ENCODE measurements at regions not wholly inside any gene's neighbourhood (a gene's known extent, or its start where the extent isn't known, plus 50 kb on each side); places are given as distances from the start of the nearest gene placed in this dataset.

- Mint-ChIP-seq H3K4me1 (no peaks in the 10 kb centered on the region), H3K36me3 (no peaks in the 10 kb centered on the region), H3K27me3 (ENCODE audit: low read depth in 3 of 3) (no peaks in the 10 kb centered on the region), H3K27ac (no peak overlapping the region), H3K9me3 (peaks cover 0 to 2% (median 0%) of the 10 kb centered on the region in 7 donors), H3K4me3 (no peak overlapping the region)
- Histone ChIP-seq H3K9ac (ENCODE audit: insufficient read depth, low read length, poor library complexity, severe bottlenecking) (no peak overlapping the region), H3K79me2 (ENCODE audit: insufficient read depth, low read length) (no peaks in the 10 kb centered on the region), H3K9me3 (replicated peaks in 1 of 2; ENCODE audit: control insufficient read depth in 1 of 2, insufficient read depth in 1 of 2, low read length in 2 of 2) (peaks cover 2 to 3% of the 10 kb centered on the region in 2 donors), H3K4me3 (replicated peaks in 1 of 3; ENCODE audit: low read depth in 2 of 3, low read length in 3 of 3) (no peak overlapping the region), H3K27ac (ENCODE audit: low read depth in 1 of 2, low read length in 2 of 2) (no peak overlapping the region), H3K4me1 (ENCODE audit: control insufficient read depth in 1 of 2, insufficient read depth in 2 of 2, low read length in 2 of 2) (no peaks in the 10 kb centered on the region), H4K20me1 (ENCODE audit: insufficient read depth, low read length) (no peaks in the 10 kb centered on the region), H3K36me3 (replicated peaks in 1 of 2; ENCODE audit: control insufficient read depth in 1 of 2, insufficient read depth in 2 of 2, low read length in 2 of 2) (no peaks in the 10 kb centered on the region), H3K4me2 (replicated peaks; ENCODE audit: extremely low read depth, low read length, poor library complexity, severe bottlenecking) (no peak overlapping the region), H3K27me3 (ENCODE audit: control insufficient read depth in 2 of 2, insufficient read depth in 2 of 2, low read length in 2 of 2) (no peaks in the 10 kb centered on the region), H2AFZ (ENCODE audit: insufficient read depth, low read depth, low read length, poor library complexity, severe bottlenecking) (no peak overlapping the region)
- intact Hi-C loops (cut with micrococcal nuclease) = no loop called here
- DNase-seq = no peak
- no peak for TF ChIP-seq CTCF (IDR thresholded peaks at IDR 0.05)
- no CpG with 5 or more reads among the region's 3 CpGs for WGBS (ENCODE audit: insufficient coverage)
These were observed 541.4 kb downstream of the DNAJB9 start for GRCh38 chr7:109111086-109111485.

- no peak overlapping the region for H3K4me3 Mint-ChIP-seq
- H3K4me1 Mint-ChIP-seq = no peaks in the 10 kb centered on the region
- H3K9me3 Mint-ChIP-seq = peaks cover 0 to 6% (median 3%) of the 10 kb centered on the region in 7 donors
- Histone ChIP-seq H3K27me3 (ENCODE audit: control insufficient read depth in 2 of 2, insufficient read depth in 2 of 2, low read length in 2 of 2) (no peaks in the 10 kb centered on the region), H3K4me3 (replicated peaks in 1 of 3; ENCODE audit: low read depth in 2 of 3, low read length in 3 of 3) (no peak overlapping the region), H3K9ac (ENCODE audit: insufficient read depth, low read length, poor library complexity, severe bottlenecking) (no peak overlapping the region), H3K36me3 (replicated peaks in 1 of 2; ENCODE audit: control insufficient read depth in 1 of 2, insufficient read depth in 2 of 2, low read length in 2 of 2) (no peaks in the 10 kb centered on the region), H3K27ac (ENCODE audit: low read depth in 1 of 2, low read length in 2 of 2) (no peak overlapping the region), H3K9me3 (replicated peaks in 1 of 2; ENCODE audit: control insufficient read depth in 1 of 2, insufficient read depth in 1 of 2, low read length in 2 of 2) (peaks cover 0 to 6% of the 10 kb centered on the region in 2 donors), H3K4me2 (replicated peaks; ENCODE audit: extremely low read depth, low read length, poor library complexity, severe bottlenecking) (no peak overlapping the region), H2AFZ (ENCODE audit: insufficient read depth, low read depth, low read length, poor library complexity, severe bottlenecking) (no peak overlapping the region), H3K79me2 (ENCODE audit: insufficient read depth, low read length) (no peaks in the 10 kb centered on the region), H3K4me1 (ENCODE audit: control insufficient read depth in 1 of 2, insufficient read depth in 2 of 2, low read length in 2 of 2) (no peaks in the 10 kb centered on the region), H4K20me1 (ENCODE audit: insufficient read depth, low read length) (no peaks in the 10 kb centered on the region)
- no peaks in the 10 kb centered on the region for H3K36me3 Mint-ChIP-seq
- no peak for DNase-seq
- no peaks in the 10 kb centered on the region for H3K27me3 Mint-ChIP-seq (ENCODE audit: low read depth in 3 of 3)
- intact Hi-C loops (cut with micrococcal nuclease) = no loop called here
- no peak overlapping the region for H3K27ac Mint-ChIP-seq
- no peak for TF ChIP-seq CTCF (IDR thresholded peaks at IDR 0.05)
- WGBS (ENCODE audit: insufficient coverage) = 90% methylated on average over 2 of the region's 4 CpGs
These were observed 552.1 kb downstream of the DNAJB9 start for GRCh38 chr7:109121599-109122300.
